Skeletal muscle cell (primary cell): ENCODE measurements at regions not wholly inside any gene's neighbourhood (a gene's known extent, or its start where the extent isn't known, plus 50 kb on each side); places are given as distances from the start of the nearest gene placed in this dataset.

Source experiments
- DNase-seq: peaks from one replicate; pipeline ENCODE4 v3.0.0-alpha.2; 2010; ENCODE audit warnings: low read depth
- H3K4me3 ChIP-seq: 2 replicates; pipeline ENCODE4 v1.5.1; 2011; ENCODE audit warnings: low read depth, mild to moderate bottlenecking, control low read depth, low read length, moderate library complexity

DNA sequence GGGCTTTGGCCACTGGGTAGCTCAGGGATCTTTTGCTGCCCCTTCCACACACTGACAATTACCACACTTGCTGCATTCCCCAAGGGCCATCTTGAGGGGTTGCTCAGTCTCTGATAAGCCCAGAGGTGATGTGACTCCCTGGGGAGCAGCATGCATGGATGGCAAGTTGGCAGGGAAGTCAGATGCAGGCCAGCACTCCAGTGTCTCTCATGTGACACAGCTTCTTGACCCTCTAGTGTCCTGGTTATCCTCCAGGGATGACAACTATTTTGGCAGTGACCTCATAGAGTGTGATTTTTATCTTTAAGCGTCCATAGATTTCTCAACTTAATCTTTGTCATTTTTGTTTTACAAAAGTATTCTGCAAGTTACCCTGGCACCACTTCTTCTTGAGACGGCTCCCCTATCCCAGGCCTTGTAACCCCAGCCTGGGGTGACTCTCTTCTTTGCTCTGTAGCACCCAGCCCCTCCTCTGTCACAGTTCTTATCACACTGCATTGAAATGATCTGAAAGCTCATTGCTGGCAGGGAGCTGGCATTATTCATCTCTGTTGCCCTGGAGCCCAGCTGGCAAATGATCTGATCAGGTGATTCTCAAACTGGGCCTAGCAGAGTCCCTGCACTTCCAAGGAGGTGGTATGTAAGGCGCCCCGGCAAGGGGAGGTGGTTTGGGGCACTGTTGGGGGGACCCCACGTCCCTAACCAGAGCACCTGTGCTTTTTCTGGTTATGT lies 72.6 kb downstream of the TENT5C start:
- no peak overlapping the region for H3K4me3 ChIP-seq
- no peak for DNase-seq

DNA sequence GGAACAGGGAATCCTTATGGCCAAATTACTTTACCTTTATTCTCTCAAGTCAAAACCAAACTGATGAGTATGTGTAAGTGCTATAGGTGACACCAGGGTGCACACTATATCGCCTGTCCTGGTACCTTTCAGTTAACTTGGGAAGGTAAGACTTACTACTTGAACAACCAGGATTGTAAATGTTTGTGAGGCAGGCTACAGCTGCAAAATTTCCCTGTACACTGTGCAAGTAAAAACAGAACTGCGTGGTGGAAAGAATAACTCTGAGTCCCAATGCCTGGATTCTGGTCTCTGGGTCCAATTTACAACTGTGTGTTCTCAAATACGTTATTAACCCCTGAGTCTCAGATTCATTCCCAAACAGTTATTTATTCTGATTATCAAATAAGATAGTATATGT lies 73.5 kb downstream of the TENT5C start:
- DNase-seq: no peak
- H3K4me3 ChIP-seq: no peak overlapping the region

DNA sequence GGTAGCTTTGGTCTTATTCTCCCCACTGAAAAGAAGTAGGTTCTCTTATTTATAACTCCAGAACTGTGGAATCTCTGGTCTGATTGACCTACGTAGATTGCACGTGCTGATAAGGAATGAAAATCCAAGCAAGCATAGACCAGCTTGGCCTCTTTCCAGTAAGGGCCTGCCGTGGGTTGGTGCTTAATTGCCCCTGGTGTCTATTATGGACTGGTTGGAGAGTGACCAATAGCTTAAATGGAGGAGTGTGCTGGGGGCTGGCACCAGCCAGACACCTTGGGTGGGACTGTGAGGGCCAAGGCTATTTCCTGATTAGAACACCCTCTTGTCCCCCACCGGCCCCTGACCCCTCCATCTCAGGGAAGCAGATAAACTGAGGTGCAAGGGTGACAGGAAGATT lies 74.0 kb downstream of the TENT5C start:
- H3K4me3 ChIP-seq: no peak overlapping the region
- DNase-seq: no peak

DNA sequence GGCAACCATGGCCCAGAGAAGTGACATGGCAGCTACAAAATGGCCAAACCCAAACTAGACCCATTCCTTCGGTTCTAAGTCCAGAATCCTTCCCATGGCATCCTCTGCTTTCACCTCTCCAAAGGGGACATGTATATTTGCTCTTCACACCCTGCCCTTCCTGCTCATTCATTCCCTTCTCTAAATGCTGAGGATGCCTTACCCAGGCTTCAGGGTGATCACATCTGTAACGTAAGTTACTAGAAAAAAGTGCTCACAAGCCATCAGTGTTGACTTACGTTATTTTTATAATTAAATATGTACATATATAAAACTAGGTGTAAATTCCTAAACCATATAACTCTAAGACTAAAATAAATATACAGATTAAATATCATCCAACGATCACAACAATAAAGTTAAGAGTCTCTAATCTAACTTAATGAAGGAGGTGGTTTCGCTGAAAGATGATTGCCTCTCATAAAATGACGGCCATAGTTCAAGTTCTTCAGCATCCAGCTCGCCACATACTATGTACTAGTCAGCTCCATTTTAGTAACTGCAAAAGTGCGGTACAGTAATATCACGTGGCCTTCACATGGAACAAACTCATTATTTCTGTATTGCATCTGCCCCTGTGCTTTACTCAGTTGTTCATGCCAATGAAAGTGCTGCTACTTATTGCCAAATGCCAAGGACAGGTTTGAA lies 74.6 kb downstream of the TENT5C start:
- DNase-seq: no peak
- H3K4me3 ChIP-seq: no peak overlapping the region

DNA sequence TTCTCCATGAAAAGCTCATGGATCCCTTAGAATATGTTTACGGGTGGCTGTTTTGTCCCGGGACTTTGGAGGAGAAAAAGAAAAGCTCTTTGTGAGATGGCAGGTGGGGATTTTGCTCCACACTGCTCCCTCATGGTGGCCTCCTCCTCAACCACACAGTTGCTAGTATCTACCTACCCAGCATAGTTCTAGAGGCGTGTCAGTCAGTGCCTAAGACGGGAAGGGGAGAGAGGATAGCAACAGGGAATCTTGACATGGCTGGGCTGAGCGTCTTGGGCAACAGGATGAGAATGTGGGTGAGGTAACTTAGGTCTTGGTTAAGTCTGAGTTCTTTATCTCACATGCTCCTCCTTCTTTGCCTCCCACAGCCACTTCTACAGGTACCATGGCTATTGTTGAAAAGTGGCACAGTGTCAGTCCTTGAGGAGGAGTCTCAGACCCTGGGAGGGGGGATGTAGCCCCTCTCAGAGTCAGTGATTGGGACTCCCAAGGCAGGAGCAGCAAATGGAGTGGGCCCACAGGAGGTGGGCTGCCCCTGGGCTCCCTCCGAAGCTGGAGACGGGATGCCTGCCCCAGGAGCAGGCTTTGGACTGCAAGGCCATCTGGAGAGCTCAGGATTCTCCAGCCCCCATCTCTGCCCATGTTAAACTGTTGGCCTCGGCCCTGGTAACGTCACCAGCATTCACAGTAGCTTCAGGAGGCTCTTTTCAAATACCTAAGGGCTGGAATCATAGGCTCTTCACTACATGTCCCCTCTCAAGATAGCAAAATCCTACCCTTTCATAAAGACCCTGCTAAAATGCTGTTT lies 75.4 kb downstream of the TENT5C start:
- H3K4me3 ChIP-seq: no peak overlapping the region
- no peak for DNase-seq

DNA sequence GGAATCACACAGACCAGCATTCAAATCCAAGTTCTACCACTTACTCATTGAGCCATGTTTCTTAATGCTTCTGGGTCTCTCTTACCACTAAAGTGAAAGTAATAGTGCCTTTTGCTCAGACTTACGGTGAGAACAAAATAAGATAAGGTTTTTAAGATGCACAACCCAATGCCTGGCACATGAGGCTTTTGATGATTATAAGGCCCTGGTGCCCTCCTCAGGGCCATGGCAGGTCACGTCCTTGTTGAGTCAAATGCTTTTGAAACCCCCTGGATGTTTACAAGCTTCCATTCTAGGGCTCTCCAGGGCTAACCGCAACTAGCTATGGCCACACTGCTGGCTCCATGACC lies 76.0 kb downstream of the TENT5C start:
- DNase-seq: no peak

DNA sequence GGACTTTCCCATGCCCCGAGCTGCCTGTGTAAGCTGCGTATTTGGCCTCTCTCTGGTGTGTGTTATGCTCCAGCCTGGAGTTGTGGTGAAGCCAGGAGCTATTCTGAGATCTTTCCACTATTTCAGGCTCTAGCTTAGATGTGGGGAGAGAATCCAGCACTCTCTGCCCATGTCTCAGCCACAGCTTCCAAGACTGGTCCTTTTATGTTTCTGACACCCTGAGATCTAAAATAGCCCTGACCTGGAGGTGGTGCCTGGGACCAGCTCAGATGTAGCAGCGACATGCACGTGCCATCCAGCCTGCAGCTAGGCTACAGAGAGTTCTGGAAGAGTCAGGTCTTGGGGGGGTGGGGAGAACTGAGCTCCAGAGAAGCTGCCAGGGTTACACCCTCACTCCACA lies 76.5 kb downstream of the TENT5C start:
- H3K4me3 ChIP-seq: no peak overlapping the region
- DNase-seq: no peak

More for the DNA sequence above, 76.0 kb downstream of the TENT5C start:
- H3K4me3 ChIP-seq: no peak overlapping the region

DNA sequence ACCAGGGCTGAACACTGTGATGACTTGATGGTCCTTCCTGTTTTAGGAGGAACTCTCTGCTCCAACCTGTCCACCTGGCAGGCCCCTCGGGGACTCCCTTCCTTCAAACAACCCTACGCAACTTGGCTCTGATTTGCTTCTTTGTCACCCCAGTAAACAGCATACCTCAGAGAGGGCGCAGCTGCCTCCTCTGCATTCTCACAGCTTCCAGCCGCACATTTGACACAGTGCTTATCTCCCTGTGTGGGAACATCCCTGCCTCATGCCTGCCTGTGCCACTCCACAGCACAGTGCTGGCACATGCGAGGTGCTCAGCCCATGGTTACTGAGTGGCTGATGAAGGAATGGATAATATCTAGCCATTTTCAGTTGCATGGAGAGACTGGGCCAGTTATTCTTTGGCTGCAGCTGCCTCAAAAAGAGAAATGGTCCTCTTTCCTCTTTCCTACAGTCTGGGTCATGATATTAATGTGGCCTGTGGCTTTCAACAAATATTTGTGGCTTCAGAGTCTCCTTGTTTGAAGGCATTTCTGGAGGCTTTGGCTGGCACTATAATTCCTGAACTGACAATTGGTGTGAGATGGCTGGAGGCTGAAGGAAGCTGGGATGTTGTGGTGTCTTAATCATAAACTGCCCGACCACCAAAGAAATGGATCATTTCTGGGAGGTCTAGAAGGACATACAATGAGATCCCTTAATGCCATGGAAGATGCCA lies 77.9 kb downstream of the TENT5C start:
- DNase-seq: no peak
- no peak overlapping the region for H3K4me3 ChIP-seq

DNA sequence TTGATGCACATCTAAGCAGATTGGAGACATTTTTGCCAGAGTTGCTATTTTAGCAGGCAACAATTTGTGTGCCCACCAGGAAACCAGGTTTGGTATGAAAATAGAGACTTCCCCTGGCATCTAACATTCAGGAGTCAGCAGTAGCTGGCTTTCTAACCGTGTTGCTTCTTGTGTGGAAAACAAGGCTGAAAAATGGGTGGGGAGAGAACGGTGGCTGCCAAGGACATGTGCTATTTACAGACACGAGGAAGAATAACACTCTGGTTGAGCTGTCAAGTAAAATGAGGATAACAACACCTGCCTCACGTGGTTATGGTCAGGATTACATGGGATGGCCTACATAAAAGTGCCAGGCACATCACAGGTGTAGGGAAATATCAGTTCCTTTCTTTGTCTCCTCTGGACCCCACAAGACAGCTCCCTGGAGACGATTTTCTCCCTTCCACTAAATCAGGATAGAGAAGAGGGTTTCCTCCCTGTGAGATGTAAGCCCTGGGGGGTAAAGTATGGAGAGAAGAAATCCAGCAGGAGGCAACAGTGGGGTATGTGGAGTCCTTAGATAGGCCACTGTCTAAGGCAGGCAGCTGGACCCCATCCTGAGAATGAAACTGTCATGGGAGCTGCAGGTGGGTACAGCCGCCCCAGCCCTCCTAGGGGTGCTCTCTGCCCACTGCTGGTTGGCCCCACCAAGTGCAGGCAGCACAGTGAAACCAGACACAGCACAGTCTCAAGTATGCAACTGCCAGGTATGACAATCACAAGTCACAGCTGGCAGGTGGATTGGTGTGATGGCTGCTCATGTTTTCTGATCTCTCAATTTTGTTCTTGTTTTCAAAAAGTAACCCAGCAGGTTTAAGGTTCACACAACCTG lies 80.3 kb downstream of the TENT5C start:
- DNase-seq: no peak
- H3K4me3 ChIP-seq: no peak overlapping the region

DNA sequence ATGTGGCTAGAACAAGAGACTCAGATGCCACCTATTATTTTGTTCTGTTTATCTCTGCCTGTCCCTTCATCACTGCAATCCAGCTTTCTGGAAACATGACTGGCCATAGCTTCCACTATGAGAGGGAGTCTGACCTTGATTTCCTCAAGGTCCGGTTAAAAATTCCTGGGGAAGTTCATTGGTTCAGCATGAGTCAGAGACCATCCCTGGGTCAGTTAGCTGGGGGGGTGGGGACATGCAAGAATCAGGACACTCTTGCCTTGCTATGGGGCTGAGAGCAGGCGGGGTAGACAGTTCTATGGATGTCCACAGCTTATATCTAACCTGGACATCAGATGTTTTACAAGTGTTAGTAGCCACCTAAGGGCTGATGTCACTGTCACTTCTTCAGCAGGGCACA lies 81.1 kb downstream of the TENT5C start:
- DNase-seq: no peak
- H3K4me3 ChIP-seq: no peak overlapping the region

DNA sequence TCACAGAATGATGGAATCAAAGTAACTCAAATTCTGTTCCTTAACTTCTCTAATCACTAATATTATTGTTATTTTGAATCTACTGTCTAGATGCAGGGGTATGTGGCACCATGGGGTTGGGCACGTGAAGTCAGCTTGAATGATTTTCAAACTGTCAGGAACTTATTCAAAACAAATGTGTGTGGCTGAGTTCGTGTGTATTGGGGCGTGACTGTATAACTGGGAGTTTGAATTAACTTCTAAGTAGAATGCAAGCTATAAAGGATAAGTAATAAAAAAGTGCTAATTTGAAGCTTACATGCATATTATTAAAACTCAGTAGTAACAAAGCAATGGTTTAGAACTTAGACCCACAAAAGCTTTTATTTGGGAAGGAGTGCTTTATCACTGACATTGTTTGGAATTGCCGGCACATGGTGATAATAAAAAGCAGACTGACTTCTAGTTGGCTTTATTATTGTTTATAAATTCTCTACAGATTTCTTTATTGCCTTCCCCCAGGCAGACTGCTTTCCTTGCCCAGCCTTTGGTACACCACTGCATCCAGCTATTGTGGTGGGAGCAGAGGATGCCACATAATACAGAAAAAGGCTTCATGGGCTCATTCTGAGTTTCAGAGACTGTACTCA lies 84.3 kb downstream of the TENT5C start:
- H3K4me3 ChIP-seq: no peak overlapping the region
- no peak for DNase-seq

DNA sequence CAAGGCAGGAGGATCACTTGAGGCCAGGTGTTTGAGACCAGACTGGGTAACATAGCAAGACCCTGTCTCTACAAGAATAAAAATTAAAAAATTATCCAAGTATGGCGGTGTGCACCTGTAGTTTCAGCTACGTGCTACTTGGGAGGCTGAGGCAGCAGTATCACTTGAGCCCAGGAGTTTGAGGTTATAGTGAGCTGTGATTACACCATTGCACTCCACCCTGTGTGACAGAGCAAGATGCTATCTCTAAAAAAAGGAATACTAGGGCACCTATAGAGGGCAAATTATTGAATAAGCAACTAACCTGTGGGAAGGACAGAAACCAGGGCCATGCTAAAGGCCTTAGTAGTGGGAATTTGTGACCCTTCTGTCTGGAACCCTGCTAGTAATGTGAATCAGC lies 86.1 kb downstream of the TENT5C start:
- no peak for DNase-seq
- no peak overlapping the region for H3K4me3 ChIP-seq

DNA sequence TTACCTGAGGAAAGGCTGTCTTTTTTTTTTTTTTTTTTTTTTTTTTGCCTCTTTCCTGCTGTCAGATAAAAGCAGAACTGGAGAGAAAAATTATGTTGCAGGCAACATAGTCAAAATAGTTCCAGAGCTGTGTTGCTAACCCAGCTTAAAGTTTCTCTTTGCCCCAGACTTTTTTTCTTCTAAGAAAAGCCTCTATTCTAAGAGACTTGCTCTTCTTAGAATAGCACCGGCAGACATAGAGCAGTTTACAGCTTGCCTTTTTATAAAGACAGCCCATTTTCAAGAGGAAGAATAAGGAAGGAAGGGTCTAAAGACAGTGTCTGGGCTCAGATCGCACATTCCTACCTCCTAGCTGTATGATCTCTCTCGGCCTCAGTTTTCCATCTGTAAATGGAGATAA lies 88.7 kb downstream of the TENT5C start:
- no peak overlapping the region for H3K4me3 ChIP-seq
- no peak for DNase-seq

DNA sequence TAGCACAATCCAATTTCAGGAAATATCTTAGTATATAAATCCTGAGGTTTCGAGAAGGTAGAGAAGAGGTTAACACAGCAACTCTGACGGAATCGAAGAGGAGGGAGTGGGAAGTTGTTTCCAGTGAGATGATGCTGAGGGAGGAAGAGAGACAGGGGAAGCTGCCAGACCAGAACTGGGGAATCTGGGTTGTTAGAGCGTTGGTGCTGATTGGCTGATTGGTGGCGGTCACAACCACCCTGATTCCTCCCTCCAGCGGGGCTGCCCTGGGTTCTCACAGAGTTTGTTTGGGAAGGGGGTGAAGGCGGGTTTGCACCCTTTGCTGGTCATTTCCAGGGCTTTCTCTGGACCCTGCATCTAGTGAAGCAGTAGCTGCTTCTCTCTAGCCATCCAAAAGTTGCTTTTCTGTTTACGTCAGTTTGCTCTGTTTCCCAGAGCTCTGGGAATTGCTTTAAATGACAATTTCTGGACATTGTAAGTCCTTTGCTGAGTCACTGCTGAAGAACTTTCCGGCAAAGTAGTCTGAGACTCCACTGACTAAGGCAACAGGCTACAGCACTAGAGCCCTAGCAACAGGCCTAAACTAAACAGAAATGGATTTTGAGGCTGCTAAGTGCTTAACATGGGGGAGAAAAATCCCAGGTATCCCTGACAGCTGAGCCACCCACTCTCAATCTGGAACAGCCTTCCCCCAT lies 90.1 kb downstream of the TENT5C start:
- H3K4me3 ChIP-seq: peak overlapping the region; percentile 5
- DNase-seq: peak; percentile 54

DNA sequence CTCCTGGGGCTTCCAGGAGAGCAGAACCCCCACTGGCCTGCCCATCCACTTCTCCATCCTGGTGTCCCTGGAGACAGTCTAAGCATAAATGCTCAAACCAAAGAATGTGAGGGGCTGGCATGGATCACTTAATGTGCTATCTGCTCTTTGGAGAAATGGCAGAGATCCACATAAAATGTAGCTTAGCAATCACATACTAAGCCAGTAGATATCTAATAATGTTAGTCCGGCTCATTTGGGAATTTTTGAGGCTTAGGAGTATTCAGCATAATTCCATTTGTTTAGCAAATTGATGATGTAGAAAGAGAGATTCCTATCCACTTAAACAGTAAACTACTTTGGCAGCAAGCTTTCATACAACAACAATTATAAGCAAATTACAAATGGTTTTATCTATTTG lies 90.7 kb downstream of the TENT5C start:
- no peak for DNase-seq
- no peak overlapping the region for H3K4me3 ChIP-seq

DNA sequence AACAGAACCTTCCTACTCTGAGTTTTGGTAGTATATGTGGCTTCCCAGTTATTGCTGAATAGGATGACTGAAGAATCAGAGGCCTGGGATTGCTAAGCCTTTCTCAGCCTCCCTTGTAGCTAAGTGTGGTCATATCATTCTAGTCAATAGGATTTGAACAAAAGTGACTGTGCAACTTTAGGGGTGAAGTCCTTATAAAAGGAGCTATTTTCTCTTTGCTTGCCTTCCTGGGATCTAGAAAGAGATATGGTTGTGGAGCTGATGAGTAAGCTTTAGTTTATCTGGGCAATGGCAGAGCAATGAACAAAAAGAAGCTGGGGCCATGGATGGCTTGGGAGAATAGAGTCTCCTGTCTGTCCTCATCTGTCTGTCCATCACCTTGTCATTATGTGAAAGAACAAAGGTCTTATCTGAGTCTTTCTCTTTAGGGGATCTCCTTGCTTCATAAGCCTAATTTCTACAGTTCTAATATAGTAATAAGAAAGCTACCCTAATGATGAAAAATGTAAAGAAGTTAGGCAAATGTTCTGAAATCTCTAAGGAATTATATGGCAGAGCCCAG lies 91.5 kb downstream of the TENT5C start:
- no peak for DNase-seq

DNA sequence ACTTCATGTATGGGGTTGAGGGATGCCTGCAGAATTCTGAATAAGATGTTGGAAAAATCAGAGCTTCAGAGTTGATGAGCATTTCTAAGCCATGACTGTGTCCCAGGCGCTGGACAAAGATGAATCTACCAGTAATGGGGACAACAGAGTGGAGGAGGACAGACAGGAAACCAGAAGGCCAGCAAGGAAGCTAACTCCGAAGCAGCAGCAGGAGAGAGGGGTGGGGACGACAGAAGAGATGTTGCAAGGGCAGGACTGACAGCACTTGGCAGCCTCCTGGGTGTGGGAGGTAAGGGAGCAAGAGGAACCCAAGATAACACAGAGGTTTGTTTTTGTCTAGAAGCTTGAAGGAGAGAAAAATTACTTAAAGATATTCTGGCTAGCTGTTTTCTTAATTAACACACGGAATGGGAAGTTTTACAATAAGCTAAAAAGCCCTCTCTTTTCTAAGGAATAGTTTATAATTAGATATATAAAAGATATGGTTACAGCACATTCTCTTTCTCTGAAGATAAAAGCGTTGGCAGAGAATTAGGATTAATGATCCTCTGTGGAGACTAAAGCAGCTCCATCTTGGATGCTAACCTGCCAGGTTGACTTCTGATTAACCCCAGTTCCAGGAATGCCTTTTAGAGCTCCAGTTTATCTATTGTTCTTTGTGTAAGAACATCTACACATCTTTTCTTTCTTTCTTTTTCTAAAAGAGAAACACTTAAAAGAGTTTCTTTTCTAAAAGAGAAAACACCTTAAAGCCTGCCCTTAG lies 92.7 kb downstream of the TENT5C start:
- no peak for DNase-seq

More for the DNA sequence above, 91.5 kb downstream of the TENT5C start:
- no peak overlapping the region for H3K4me3 ChIP-seq

More for the DNA sequence above, 92.7 kb downstream of the TENT5C start:
- no peak overlapping the region for H3K4me3 ChIP-seq
